ENCODE measurements at regions not wholly inside any gene's neighbourhood (a gene's known extent, or its start where the extent isn't known, plus 50 kb on each side); places are given as distances from the start of the nearest gene placed in this dataset.
A peak's percentile ranks its signal among the peaks of the same experiment; 100 is the strongest.

- Histone ChIP-seq H3K27me3 (no peaks in the 10 kb centered on the region), H3K36me3 (no peaks in the 10 kb centered on the region), H3K27ac (no peak overlapping the region), H3K4me1 (no peaks in the 10 kb centered on the region), H3K4me3 (no peak overlapping the region), H3K9me3 (peaks cover 10 to 17% (median 12%) of the 10 kb centered on the region in 4 donors)
- ATAC-seq (ENCODE audit: low FRiP score in 2 of 2) (peak in 1 of 2 donors; percentile 54), DNase-seq (no peak)
- TF ChIP-seq POLR2AphosphoS5 (IDR thresholded peaks at IDR 0.05) (no peak), POLR2A (IDR thresholded peaks at IDR 0.05) (no peak), CTCF (IDR thresholded peaks at IDR 0.05) (no peak), EP300 (IDR thresholded peaks at IDR 0.05) (no peak)
- 61 to 76% methylated on average over 2 of the region's 2 CpGs for WGBS, 2 donors
Observed at GRCh38 chr3:72223116-72223515, 438.2 kb upstream of the PROK2 start.

- 84 to 87% methylated on average over 9 of the region's 9 CpGs for WGBS, 2 donors
- Histone ChIP-seq H3K4me1 (no peaks in the 10 kb centered on the region), H3K4me3 (no peak overlapping the region), H3K27ac (no peak overlapping the region), H3K9me3 (peaks cover 10 to 17% (median 12%) of the 10 kb centered on the region in 4 donors), H3K36me3 (no peaks in the 10 kb centered on the region), H3K27me3 (no peaks in the 10 kb centered on the region)
- ATAC-seq (ENCODE audit: low FRiP score in 2 of 2) (no peak), DNase-seq (no peak)
- no peak for TF ChIP-seq CTCF (IDR thresholded peaks at IDR 0.05)
- no peak for TF ChIP-seq EP300 (IDR thresholded peaks at IDR 0.05)
- TF ChIP-seq POLR2AphosphoS5 (IDR thresholded peaks at IDR 0.05), result no peak
- no peak for TF ChIP-seq POLR2A (IDR thresholded peaks at IDR 0.05)
Observed at GRCh38 chr3:72222410-72222809, 437.5 kb upstream of the PROK2 start.

GRCh38 chr3:72220946-72221345, 436.0 kb upstream of the PROK2 start:
- no peaks in the 10 kb centered on the region for H3K36me3 ChIP-seq
- peaks cover 10 to 17% (median 12%) of the 10 kb centered on the region in 4 donors for H3K9me3 ChIP-seq
- TF ChIP-seq POLR2A (IDR thresholded peaks at IDR 0.05), result no peak
- TF ChIP-seq CTCF (IDR thresholded peaks at IDR 0.05), result no peak
- WGBS, 2 donors, result 87 to 96% methylated on average over 6 of the region's 6 CpGs
- DNase-seq, result no peak
- no peaks in the 10 kb centered on the region for H3K27me3 ChIP-seq
- ATAC-seq (ENCODE audit: low FRiP score in 2 of 2), result no peak
- H3K4me1 ChIP-seq, result no peaks in the 10 kb centered on the region
- H3K4me3 ChIP-seq, result no peak overlapping the region
- no peak overlapping the region for H3K27ac ChIP-seq

GRCh38 chr3:72219752-72220151, 434.8 kb upstream of the PROK2 start:
- H3K27ac ChIP-seq, result no peak overlapping the region
- peaks cover 3 to 6% (median 4%) of the 10 kb centered on the region in 4 donors for H3K9me3 ChIP-seq
- no peaks in the 10 kb centered on the region for H3K36me3 ChIP-seq
- H3K27me3 ChIP-seq, result no peaks in the 10 kb centered on the region
- WGBS, 2 donors, result 86 to 89% methylated on average over 3 of the region's 3 CpGs
- no peaks in the 10 kb centered on the region for H3K4me1 ChIP-seq
- no peak for ATAC-seq (ENCODE audit: low FRiP score in 2 of 2)
- no peak overlapping the region for H3K4me3 ChIP-seq
- no peak for TF ChIP-seq EP300 (IDR thresholded peaks at IDR 0.05)
- TF ChIP-seq POLR2AphosphoS5 (IDR thresholded peaks at IDR 0.05), result no peak
- no peak for TF ChIP-seq POLR2A (IDR thresholded peaks at IDR 0.05)
- TF ChIP-seq CTCF (IDR thresholded peaks at IDR 0.05), result no peak
- no peak for DNase-seq

GRCh38 chr3:72217570-72217969, 432.6 kb upstream of the PROK2 start:
- H3K27me3 ChIP-seq, result no peaks in the 10 kb centered on the region
- TF ChIP-seq POLR2A (IDR thresholded peaks at IDR 0.05) (no peak), POLR2AphosphoS5 (IDR thresholded peaks at IDR 0.05) (no peak), CTCF (IDR thresholded peaks at IDR 0.05) (no peak), EP300 (IDR thresholded peaks at IDR 0.05) (no peak)
- H3K4me1 ChIP-seq, result no peaks in the 10 kb centered on the region
- no peaks in the 10 kb centered on the region for H3K36me3 ChIP-seq
- no peak overlapping the region for H3K4me3 ChIP-seq
- H3K27ac ChIP-seq, result no peak overlapping the region
- DNase-seq (no peak), ATAC-seq (ENCODE audit: low FRiP score in 2 of 2) (no peak)
- H3K9me3 ChIP-seq, result no peaks in the 10 kb centered on the region
- WGBS, 2 donors, result 85 to 88% methylated on average over 7 of the region's 7 CpGs
